LoVo (cell line): ENCODE measurements at regions not wholly inside any gene's neighbourhood (a gene's known extent, or its start where the extent isn't known, plus 50 kb on each side); places are given as distances from the start of the nearest gene placed in this dataset.
"Not testable (repeated sequence)": the region's sequence is repeated elsewhere in the genome, so short reads cannot be mapped to it uniquely, and the experiment has no call there.

ENCODE experiments used
- DNase-seq: peaks from one replicate; pipeline ENCODE4 v3.0.0-alpha.2; 2016; ENCODE audit warnings: low spot score

- DNase-seq: not testable (repeated sequence)
Measured at GRCh38 chr3:168779970-168780645, 684.4 kb upstream of the GOLIM4 start.

GRCh38 chr3:168753724-168754123 lies 658.0 kb upstream of the GOLIM4 start:
- DNase-seq: no peak

- no peak for DNase-seq
Measured at GRCh38 chr3:168752339-168752738, 656.6 kb upstream of the GOLIM4 start.

- DNase-seq: no peak
Measured at GRCh38 chr3:168747697-168748096, 652.0 kb upstream of the GOLIM4 start.

- no peak for DNase-seq
Measured at GRCh38 chr3:168738527-168739325, 643.0 kb upstream of the GOLIM4 start.

- DNase-seq: no peak
Measured at GRCh38 chr3:168736202-168736601, 640.5 kb upstream of the GOLIM4 start.

- no peak for DNase-seq
Measured at GRCh38 chr3:168730073-168730472, 634.3 kb upstream of the GOLIM4 start.

GRCh38 chr3:168722091-168722490 lies 626.4 kb upstream of the GOLIM4 start:
- DNase-seq: no peak

GRCh38 chr3:168714609-168715240 lies 619.0 kb upstream of the GOLIM4 start:
- no peak for DNase-seq

GRCh38 chr3:168709073-168709472 lies 613.3 kb upstream of the GOLIM4 start:
- no peak for DNase-seq

GRCh38 chr3:168707900-168708299 lies 612.2 kb upstream of the GOLIM4 start:
- DNase-seq: no peak

GRCh38 chr3:168705412-168705811 lies 609.7 kb upstream of the GOLIM4 start:
- DNase-seq: no peak

- DNase-seq: no peak
Measured at GRCh38 chr3:168696051-168696450, 600.3 kb upstream of the GOLIM4 start.

GRCh38 chr3:168693870-168694269 lies 598.1 kb upstream of the GOLIM4 start:
- DNase-seq: no peak

GRCh38 chr3:168688267-168688666 lies 592.5 kb upstream of the GOLIM4 start:
- no peak for DNase-seq

GRCh38 chr3:168684519-168684918 lies 588.8 kb upstream of the GOLIM4 start:
- DNase-seq: no peak

GRCh38 chr3:168678730-168679129 lies 583.0 kb upstream of the GOLIM4 start:
- no peak for DNase-seq

- peak; percentile 9 for DNase-seq
Measured at GRCh38 chr3:168671091-168671490, 575.4 kb upstream of the GOLIM4 start.

- DNase-seq: not testable (repeated sequence)
Measured at GRCh38 chr3:168660879-168661657, 565.3 kb upstream of the GOLIM4 start.

GRCh38 chr3:168659015-168659414 lies 563.3 kb upstream of the GOLIM4 start:
- no peak for DNase-seq

- no peak for DNase-seq
Measured at GRCh38 chr3:168655611-168656010, 559.9 kb upstream of the GOLIM4 start.

GRCh38 chr3:168654700-168655099 lies 559.0 kb upstream of the GOLIM4 start:
- no peak for DNase-seq
